Mesendoderm (in vitro differentiated cells): ENCODE measurements at regions not wholly inside any gene's neighbourhood (a gene's known extent, or its start where the extent isn't known, plus 50 kb on each side); places are given as distances from the start of the nearest gene placed in this dataset.

Experiments used
- DNase-seq: peaks from one replicate; pipeline ENCODE4 v3.0.0; 2013
- H2AK5ac ChIP-seq: 2 replicates; pipeline ENCODE4 v1.6.1; 2013; ENCODE audit warnings: low read length, inconsistent platforms
- H2BK120ac ChIP-seq: 2 replicates; pipeline ENCODE4 v1.6.1; 2013; ENCODE audit warnings: low read depth, mild to moderate bottlenecking, low read length, moderate library complexity, mixed read lengths
- H2BK15ac ChIP-seq: replicated peaks from 2 replicates; pipeline ENCODE4 v1.6.1; 2013; ENCODE audit warnings: low read depth, mild to moderate bottlenecking, moderate library complexity
- H2BK5ac ChIP-seq: 2 replicates; pipeline ENCODE4 v1.6.1; 2013; ENCODE audit warnings: low read length, inconsistent platforms
- H3K18ac ChIP-seq: 2 replicates; pipeline ENCODE4 v1.6.1; 2013; ENCODE audit warnings: mild to moderate bottlenecking, low read length, mixed read lengths
- H3K23ac ChIP-seq: one replicate; pipeline ENCODE4 v1.6.1; 2013; ENCODE audit warnings: low read length
- H3K27ac ChIP-seq: 2 replicates; pipeline ENCODE4 v1.5.1; 2013; ENCODE audit warnings: low read depth, mild to moderate bottlenecking, inconsistent platforms, low read length, moderate library complexity
- H3K27me3 ChIP-seq: 2 replicates; pipeline ENCODE4 v1.6.1; 2013; ENCODE audit warnings: low read length, control low read depth, mild to moderate bottlenecking, inconsistent platforms; ENCODE audit not compliant: insufficient read depth, poor library complexity
- H3K36me3 ChIP-seq: 2 replicates; pipeline ENCODE4 v1.6.1; 2013; ENCODE audit warnings: low read length, inconsistent platforms; ENCODE audit not compliant: control insufficient read depth, insufficient read depth
- H3K4ac ChIP-seq: one replicate; pipeline ENCODE4 v1.6.1; 2013; ENCODE audit warnings: low read depth, mild to moderate bottlenecking, low read length, moderate library complexity
- H3K4me1 ChIP-seq: 2 replicates; pipeline ENCODE4 v1.6.1; 2013; ENCODE audit warnings: low read depth, low read length, inconsistent platforms; ENCODE audit not compliant: control insufficient read depth
- H3K4me2 ChIP-seq: 2 replicates; pipeline ENCODE4 v1.6.1; 2013; ENCODE audit warnings: low read length
- H3K4me3 ChIP-seq: 2 replicates; pipeline ENCODE4 v1.5.1; 2013; ENCODE audit warnings: mild to moderate bottlenecking, low read length
- H3K56ac ChIP-seq: one replicate; pipeline ENCODE4 v1.6.1; 2013; ENCODE audit warnings: low read length
- H3K79me1 ChIP-seq: 2 replicates; pipeline ENCODE4 v1.6.1; 2013; ENCODE audit warnings: low read length, inconsistent platforms
- H3K79me2 ChIP-seq: 2 replicates; pipeline ENCODE4 v1.6.1; 2013; ENCODE audit warnings: mild to moderate bottlenecking, low read length; ENCODE audit not compliant: control insufficient read depth, insufficient read depth
- H3K9ac ChIP-seq: 2 replicates; pipeline ENCODE4 v1.6.1; 2013; ENCODE audit warnings: low read length, inconsistent platforms
- H4K5ac ChIP-seq: one replicate; pipeline ENCODE4 v1.6.1; 2013; ENCODE audit warnings: low read length
- H4K8ac ChIP-seq: one replicate; pipeline ENCODE4 v1.6.1; 2013; ENCODE audit warnings: low read depth, mild to moderate bottlenecking, control low read depth, low read length, moderate library complexity
- WGBS: extraction: QIAGEN DNeasy Blood & Tissue Kit; methylation state at CpG from one replicate; pipeline ENCODE4 v1.1.7; 2013; ENCODE audit warnings: low lambda C conversion rate, missing lambda C conversion rate; ENCODE audit not compliant: insufficient coverage; ENCODE audit errors: extremely low coverage; 5-methylcytosine and 5-hydroxymethylcytosine counted together

- H3K4me3 ChIP-seq = no peak overlapping the region
- H3K4me2 ChIP-seq = no peak overlapping the region
- no peak overlapping the region for H3K4ac ChIP-seq
Observed at GRCh38 chr3:105093371-105094252, 273.1 kb upstream of the ALCAM start.

GRCh38 chr3:105094588-105094987 lies 272.1 kb upstream of the ALCAM start:
- H3K4me3 ChIP-seq = no peak overlapping the region
- no peak overlapping the region for H4K8ac ChIP-seq
- no peak overlapping the region for H2AK5ac ChIP-seq
- no peaks in the 10 kb centered on the region for H3K79me1 ChIP-seq
- H3K36me3 ChIP-seq = no peaks in the 10 kb centered on the region
- H3K27ac ChIP-seq = no peak overlapping the region
- H3K4me1 ChIP-seq = no peaks in the 10 kb centered on the region
- H3K9ac ChIP-seq = no peak overlapping the region
- no peak overlapping the region for H2BK5ac ChIP-seq
- no peak overlapping the region for H2BK15ac ChIP-seq
- H4K5ac ChIP-seq = no peak overlapping the region
- H3K56ac ChIP-seq = no peak overlapping the region
- H3K18ac ChIP-seq = no peak overlapping the region
- H3K23ac ChIP-seq = no peak overlapping the region
- DNase-seq = no peak
- H2BK120ac ChIP-seq = no peak overlapping the region
- H3K4me2 ChIP-seq = no peak overlapping the region
- H3K4ac ChIP-seq = no peak overlapping the region
- H3K27me3 ChIP-seq = no peaks in the 10 kb centered on the region
- H3K79me2 ChIP-seq = no peaks in the 10 kb centered on the region
- no CpG with 5 or more reads among the region's 3 CpGs for WGBS

More at GRCh38 chr3:105093371-105094252, 273.1 kb upstream of the ALCAM start:
- H2AK5ac ChIP-seq = no peak overlapping the region
- no peaks in the 10 kb centered on the region for H3K36me3 ChIP-seq
- no peak overlapping the region for H3K56ac ChIP-seq
- H2BK15ac ChIP-seq = no peak overlapping the region
- no peak overlapping the region for H4K5ac ChIP-seq
- H3K4me1 ChIP-seq = no peaks in the 10 kb centered on the region
- no peaks in the 10 kb centered on the region for H3K79me1 ChIP-seq
- H4K8ac ChIP-seq = no peak overlapping the region
- H3K9ac ChIP-seq = no peak overlapping the region
- H3K27ac ChIP-seq = no peak overlapping the region
- H3K27me3 ChIP-seq = no peaks in the 10 kb centered on the region
- WGBS = no CpG with 5 or more reads among the region's 7 CpGs
- no peak overlapping the region for H3K18ac ChIP-seq
- H2BK5ac ChIP-seq = no peak overlapping the region
- DNase-seq = no peak
- H3K23ac ChIP-seq = no peak overlapping the region
- H2BK120ac ChIP-seq = no peak overlapping the region
- H3K79me2 ChIP-seq = no peaks in the 10 kb centered on the region

DNA sequence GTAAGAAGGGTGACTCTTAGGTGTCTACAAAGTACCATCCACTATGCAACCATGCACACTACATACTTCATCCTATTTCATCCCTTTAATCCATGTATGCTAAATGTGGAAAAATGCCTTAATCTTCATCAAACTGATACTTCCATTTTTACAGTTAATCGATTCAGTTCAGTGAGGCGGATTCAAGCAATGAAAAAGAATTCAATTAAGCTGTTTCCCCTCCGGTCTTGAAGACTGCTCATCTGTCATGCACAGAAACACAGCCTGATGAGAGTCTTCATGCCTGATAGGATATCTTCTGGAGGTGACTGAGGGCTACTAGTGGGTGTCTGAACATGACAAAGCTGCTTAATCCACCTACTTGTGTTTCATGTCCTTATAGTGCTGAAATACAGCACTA lies 270.6 kb upstream of the ALCAM start:
- H3K27me3 ChIP-seq = no peaks in the 10 kb centered on the region
- H3K36me3 ChIP-seq = no peaks in the 10 kb centered on the region
- no peak overlapping the region for H3K9ac ChIP-seq
- H3K79me2 ChIP-seq = no peaks in the 10 kb centered on the region
- H3K18ac ChIP-seq = no peak overlapping the region
- no peak overlapping the region for H4K5ac ChIP-seq
- no peak overlapping the region for H3K4me3 ChIP-seq
- no peak overlapping the region for H2AK5ac ChIP-seq
- no peak overlapping the region for H4K8ac ChIP-seq
- DNase-seq = no peak
- no peak overlapping the region for H3K4me2 ChIP-seq
- no peaks in the 10 kb centered on the region for H3K79me1 ChIP-seq
- H3K23ac ChIP-seq = no peak overlapping the region
- no CpG with 5 or more reads among the region's 3 CpGs for WGBS
- H2BK15ac ChIP-seq = no peak overlapping the region
- H3K4me1 ChIP-seq = no peaks in the 10 kb centered on the region
- H3K4ac ChIP-seq = no peak overlapping the region
- no peak overlapping the region for H2BK5ac ChIP-seq
- H3K27ac ChIP-seq = no peak overlapping the region
- no peak overlapping the region for H3K56ac ChIP-seq
- no peak overlapping the region for H2BK120ac ChIP-seq

DNA sequence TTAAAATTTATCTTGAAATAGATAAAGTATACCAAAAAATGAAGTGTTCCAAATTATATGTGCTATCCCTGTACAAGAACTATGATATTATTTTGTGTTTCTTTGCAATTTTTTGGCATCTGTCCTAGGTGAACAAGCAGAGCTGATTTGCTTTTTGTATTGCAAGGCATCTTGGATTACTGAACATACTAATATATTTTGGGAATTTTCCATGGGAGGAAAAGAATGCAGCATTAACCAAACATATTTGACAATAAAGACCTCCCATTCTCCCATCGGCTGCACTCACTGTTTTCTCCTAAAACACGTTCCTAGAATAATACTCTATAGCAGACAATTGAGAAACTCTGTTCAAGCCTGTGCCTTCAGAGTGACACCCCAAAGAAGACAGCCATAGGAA lies 265.1 kb upstream of the ALCAM start:
- no peak overlapping the region for H3K4me3 ChIP-seq
- no peaks in the 10 kb centered on the region for H3K27me3 ChIP-seq
- no peak overlapping the region for H2BK15ac ChIP-seq
- no CpG with 5 or more reads among the region's 2 CpGs for WGBS
- H3K9ac ChIP-seq = no peak overlapping the region
- H3K27ac ChIP-seq = no peak overlapping the region
- H3K36me3 ChIP-seq = no peaks in the 10 kb centered on the region
- H3K56ac ChIP-seq = no peak overlapping the region
- no peak for DNase-seq
- no peak overlapping the region for H4K5ac ChIP-seq
- no peak overlapping the region for H3K4ac ChIP-seq
- H2BK5ac ChIP-seq = no peak overlapping the region
- H3K79me1 ChIP-seq = no peaks in the 10 kb centered on the region
- H3K79me2 ChIP-seq = no peaks in the 10 kb centered on the region
- no peak overlapping the region for H3K18ac ChIP-seq
- H2BK120ac ChIP-seq = no peak overlapping the region
- no peak overlapping the region for H4K8ac ChIP-seq
- H3K23ac ChIP-seq = no peak overlapping the region
- no peak overlapping the region for H3K4me2 ChIP-seq
- H3K4me1 ChIP-seq = no peaks in the 10 kb centered on the region
- no peak overlapping the region for H2AK5ac ChIP-seq

DNA sequence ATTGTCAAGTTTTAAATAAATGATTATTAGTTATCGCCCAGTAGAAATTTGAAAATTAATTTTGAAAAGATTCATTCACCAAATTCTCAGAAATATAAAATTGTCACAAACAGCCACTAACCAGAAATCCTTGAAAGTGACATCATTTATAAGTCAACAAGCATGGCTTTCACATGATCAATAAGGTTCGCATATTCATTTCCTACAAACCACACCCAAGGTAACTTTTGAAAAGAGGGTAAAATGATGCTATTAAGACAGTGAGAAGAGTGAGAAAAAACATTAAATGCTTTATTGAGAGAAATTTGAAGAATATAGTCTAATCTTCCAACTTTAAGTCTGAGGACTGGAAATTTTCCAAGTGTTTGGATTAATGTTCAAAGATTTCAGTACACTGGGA lies 263.6 kb upstream of the ALCAM start:
- no peak overlapping the region for H2BK120ac ChIP-seq
- no peak overlapping the region for H2AK5ac ChIP-seq
- H3K4me2 ChIP-seq = no peak overlapping the region
- no peak overlapping the region for H3K56ac ChIP-seq
- no peaks in the 10 kb centered on the region for H3K79me1 ChIP-seq
- no peak overlapping the region for H3K4me3 ChIP-seq
- H3K27me3 ChIP-seq = no peaks in the 10 kb centered on the region
- WGBS = no CpG with 5 or more reads among the region's 2 CpGs
- no peak overlapping the region for H4K8ac ChIP-seq
- no peak overlapping the region for H3K9ac ChIP-seq
- H3K4ac ChIP-seq = no peak overlapping the region
- H3K79me2 ChIP-seq = no peaks in the 10 kb centered on the region
- no peak overlapping the region for H3K27ac ChIP-seq
- DNase-seq = no peak
- no peak overlapping the region for H4K5ac ChIP-seq
- no peaks in the 10 kb centered on the region for H3K36me3 ChIP-seq
- H3K18ac ChIP-seq = no peak overlapping the region
- H2BK15ac ChIP-seq = no peak overlapping the region
- H3K4me1 ChIP-seq = no peaks in the 10 kb centered on the region
- H3K23ac ChIP-seq = no peak overlapping the region
- H2BK5ac ChIP-seq = no peak overlapping the region

DNA sequence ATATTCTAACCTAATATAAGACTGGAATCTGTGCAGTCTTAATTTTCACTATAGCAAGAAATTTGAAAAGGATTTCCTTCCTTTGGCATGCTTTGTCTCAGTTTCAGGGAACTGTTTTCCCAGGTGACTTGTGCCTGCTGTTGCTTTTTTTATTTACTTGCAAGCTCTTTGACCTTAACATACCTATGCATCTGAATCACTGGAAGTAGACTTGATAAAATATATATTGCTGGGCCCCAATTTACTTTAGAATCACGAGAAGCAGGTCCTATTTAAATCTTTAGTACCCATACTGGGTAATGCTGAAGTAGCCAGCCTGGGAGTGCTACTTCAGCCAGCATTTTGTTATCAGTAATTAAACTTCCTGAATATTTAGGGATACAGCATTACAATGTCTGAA lies 257.9 kb upstream of the ALCAM start:
- no peak overlapping the region for H3K4me3 ChIP-seq
- no peak overlapping the region for H2BK5ac ChIP-seq
- WGBS = no CpG with 5 or more reads among the region's 1 CpG
- no peak overlapping the region for H3K9ac ChIP-seq
- no peak overlapping the region for H3K56ac ChIP-seq
- H3K4ac ChIP-seq = no peak overlapping the region
- H4K8ac ChIP-seq = no peak overlapping the region
- H3K27ac ChIP-seq = no peak overlapping the region
- H2BK120ac ChIP-seq = no peak overlapping the region
- no peak overlapping the region for H3K23ac ChIP-seq
- no peaks in the 10 kb centered on the region for H3K79me2 ChIP-seq
- H3K18ac ChIP-seq = no peak overlapping the region
- DNase-seq = no peak
- no peaks in the 10 kb centered on the region for H3K79me1 ChIP-seq
- H4K5ac ChIP-seq = no peak overlapping the region
- H2AK5ac ChIP-seq = no peak overlapping the region
- no peak overlapping the region for H2BK15ac ChIP-seq
- H3K4me1 ChIP-seq = no peaks in the 10 kb centered on the region
- H3K4me2 ChIP-seq = no peak overlapping the region
- no peaks in the 10 kb centered on the region for H3K27me3 ChIP-seq
- H3K36me3 ChIP-seq = no peaks in the 10 kb centered on the region
